ENCODE measurements at regions not wholly inside any gene's neighbourhood (a gene's known extent, or its start where the extent isn't known, plus 50 kb on each side); places are given as distances from the start of the nearest gene placed in this dataset.
"Not testable (repeated sequence)": the region's sequence is repeated elsewhere in the genome, so short reads cannot be mapped to it uniquely, and the experiment has no call there.

- DNase-seq (ENCODE audit: low read depth) = no peak
Measured at GRCh38 chr18:77373730-77374445, 124.2 kb downstream of the GALR1 start.

GRCh38 chr18:77374446-77374805 lies 124.8 kb downstream of the GALR1 start:
- DNase-seq (ENCODE audit: low read depth) = no peak

- no peak for DNase-seq (ENCODE audit: low read depth)
Measured at GRCh38 chr18:77376043-77376732, 126.5 kb downstream of the GALR1 start.

GRCh38 chr18:77376733-77377094 lies 127.1 kb downstream of the GALR1 start:
- DNase-seq (ENCODE audit: low read depth) = no peak

- no peak for DNase-seq (ENCODE audit: low read depth)
Measured at GRCh38 chr18:77377813-77378212, 128.2 kb downstream of the GALR1 start.

GRCh38 chr18:77379976-77380509 lies 130.4 kb downstream of the GALR1 start:
- no peak for DNase-seq (ENCODE audit: low read depth)

GRCh38 chr18:77380695-77381094 lies 131.0 kb downstream of the GALR1 start:
- no peak for DNase-seq (ENCODE audit: low read depth)

- no peak for DNase-seq (ENCODE audit: low read depth)
Measured at GRCh38 chr18:77392321-77392720, 142.7 kb downstream of the GALR1 start.

- DNase-seq (ENCODE audit: low read depth) = no peak
Measured at GRCh38 chr18:77393519-77393918, 143.9 kb downstream of the GALR1 start.

GRCh38 chr18:77395953-77396352 lies 146.3 kb downstream of the GALR1 start:
- no peak for DNase-seq (ENCODE audit: low read depth)

GRCh38 chr18:77397056-77397455 lies 147.4 kb downstream of the GALR1 start:
- DNase-seq (ENCODE audit: low read depth) = no peak

GRCh38 chr18:77397617-77398016 lies 148.0 kb downstream of the GALR1 start:
- no peak for DNase-seq (ENCODE audit: low read depth)

- DNase-seq (ENCODE audit: low read depth) = no peak
Measured at GRCh38 chr18:77400561-77400960, 150.9 kb downstream of the GALR1 start.

- DNase-seq (ENCODE audit: low read depth) = no peak
Measured at GRCh38 chr18:77401173-77401572, 151.5 kb downstream of the GALR1 start.

GRCh38 chr18:77403969-77404535 lies 154.4 kb downstream of the GALR1 start:
- DNase-seq (ENCODE audit: low read depth) = no peak

GRCh38 chr18:77405096-77405495 lies 155.4 kb downstream of the GALR1 start:
- DNase-seq (ENCODE audit: low read depth) = no peak

- no peak for DNase-seq (ENCODE audit: low read depth)
Measured at GRCh38 chr18:77407733-77408132, 158.1 kb downstream of the GALR1 start.

- not testable (repeated sequence) for DNase-seq (ENCODE audit: low read depth)
Measured at GRCh38 chr18:77421546-77421945, 171.9 kb downstream of the GALR1 start.

GRCh38 chr18:77422974-77423867 lies 173.6 kb downstream of the GALR1 start:
- DNase-seq (ENCODE audit: low read depth) = no peak

- DNase-seq (ENCODE audit: low read depth) = no peak
Measured at GRCh38 chr18:77433076-77433475, 183.4 kb downstream of the GALR1 start.

GRCh38 chr18:77439888-77440287 lies 190.2 kb downstream of the GALR1 start:
- no peak for DNase-seq (ENCODE audit: low read depth)

GRCh38 chr18:77442393-77442792 lies 192.7 kb downstream of the GALR1 start:
- no peak for DNase-seq (ENCODE audit: low read depth)
